ENCODE measurements at regions not wholly inside any gene's neighbourhood (a gene's known extent, or its start where the extent isn't known, plus 50 kb on each side); places are given as distances from the start of the nearest gene placed in this dataset.

DNA sequence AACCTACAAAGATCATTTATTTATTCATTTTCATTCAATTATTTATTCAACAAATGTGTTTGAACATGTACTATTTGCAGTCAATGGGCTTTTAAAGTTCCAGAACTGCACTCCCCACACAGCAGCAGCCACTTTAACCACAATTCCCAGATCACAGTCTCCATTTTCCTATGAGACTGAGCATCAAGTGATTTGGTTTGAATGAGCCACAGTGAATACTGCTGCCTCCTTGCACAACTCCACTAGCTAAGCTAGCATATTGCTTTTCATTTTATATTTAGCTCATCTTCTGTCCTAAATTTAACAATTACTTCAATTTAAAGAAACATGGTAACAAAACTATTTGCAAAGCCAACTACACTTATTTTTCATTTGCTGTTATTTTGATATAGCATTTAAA lies 353.4 kb upstream of the VRK2 start:
- H3K56ac ChIP-seq (replicated peaks; ENCODE audit: insufficient read length, low read depth, low read length) = no peak overlapping the region
- no peak overlapping the region for H2AK5ac ChIP-seq (ENCODE audit: low read depth, low read length)
- H4K20me1 ChIP-seq (replicated peaks in 1 of 2; ENCODE audit: control insufficient read depth in 1 of 2, insufficient read depth in 2 of 2, low read length in 2 of 2) = no peaks in the 10 kb centered on the region
- no peak overlapping the region for H2AFZ ChIP-seq (ENCODE audit: low read length)
- H2BK120ac ChIP-seq (replicated peaks; ENCODE audit: low read depth, low read length) = no peak overlapping the region
- no peak overlapping the region for H4K91ac ChIP-seq (replicated peaks; ENCODE audit: insufficient read length, low read length)
- no peak overlapping the region for H3K27ac ChIP-seq (ENCODE audit: low read depth, low read length)
- no peak overlapping the region for H2BK15ac ChIP-seq (ENCODE audit: low read length)
- CTCF ChIA-PET (ENCODE audit: partially characterized antibody) = no interaction called here
- no peak overlapping the region for H3K4ac ChIP-seq (replicated peaks; ENCODE audit: insufficient read length, low read depth, low read length)
- H3K79me1 ChIP-seq (ENCODE audit: low read depth, low read length) = no peaks in the 10 kb centered on the region
- H3K36me3 ChIP-seq (ENCODE audit: control insufficient read depth in 2 of 4, insufficient read depth in 4 of 4, low read length in 3 of 4) = no peaks in the 10 kb centered on the region
- peaks cover 0 to 4% of the 10 kb centered on the region in 2 experiments; a peak in 1 of 4 replicates for H3K9me3 ChIP-seq (ENCODE audit: insufficient read depth in 2 of 2, low read depth in 1 of 2, low read length in 1 of 2)
- no peak overlapping the region for H2BK20ac ChIP-seq (ENCODE audit: low read length)
- no peak overlapping the region for H2BK5ac ChIP-seq (ENCODE audit: low read depth, low read length)
- peaks cover 0 to 3% (median 0%) of the 10 kb centered on the region in 4 experiments; a peak in 1 of 7 replicates for H3K4me1 ChIP-seq (replicated peaks in 1 of 4; ENCODE audit: control insufficient read depth in 3 of 4, insufficient read depth in 4 of 4, low read length in 3 of 4)
- no peak for TF ChIP-seq GABPA (IDR thresholded peaks at IDR 0.05; ENCODE audit: borderline replicate concordance, insufficient read depth, low read length)
- H3K14ac ChIP-seq (ENCODE audit: insufficient read length) = no peak overlapping the region
- H2BK12ac ChIP-seq (ENCODE audit: low read depth, low read length) = no peak overlapping the region
- no peaks in the 10 kb centered on the region for H3K27me3 ChIP-seq (replicated peaks in 1 of 4; ENCODE audit: control insufficient read depth in 3 of 4, extremely low read depth in 1 of 4, insufficient read depth in 3 of 4, low read length in 3 of 4)
- DNase-seq (ENCODE audit: low read depth in 1 of 2, low spot score in 2 of 2) = no peak
- no peak overlapping the region for H3K18ac ChIP-seq (ENCODE audit: extremely low read depth, low read length)
- POLR2A ChIA-PET (ENCODE audit: partially characterized antibody) = no interaction called here
- no peaks in the 10 kb centered on the region for H3K23me2 ChIP-seq (ENCODE audit: low read depth, low read length)
- no peak overlapping the region for H3K4me2 ChIP-seq (ENCODE audit: insufficient read depth in 1 of 2, low read depth in 2 of 2, low read length in 2 of 2)
- no peak overlapping the region for H4K8ac ChIP-seq (ENCODE audit: extremely low read depth, insufficient read depth, low read length)
- H3K23ac ChIP-seq (ENCODE audit: insufficient read length) = no peak overlapping the region
- no peak overlapping the region for H3K4me3 ChIP-seq (ENCODE audit: extremely low read depth in 1 of 4, insufficient read depth in 2 of 4, low read depth in 3 of 4, low read length in 4 of 4)
- H4K5ac ChIP-seq (ENCODE audit: insufficient read length, low read depth, low read length) = no peak overlapping the region
- no peak for FAIRE-seq
- no peaks in the 10 kb centered on the region for H3K79me2 ChIP-seq (ENCODE audit: control insufficient read depth in 1 of 2, insufficient read depth in 2 of 2, low read length in 2 of 2)
- H3K9ac ChIP-seq (replicated peaks in 1 of 4; ENCODE audit: extremely low read depth in 1 of 4, low read depth in 3 of 4, low read length in 3 of 4) = no peak overlapping the region

All from H1 (cell line).